ENCODE measurements at regions not wholly inside any gene's neighbourhood (a gene's known extent, or its start where the extent isn't known, plus 50 kb on each side); places are given as distances from the start of the nearest gene placed in this dataset.
A peak's percentile ranks its signal among the peaks of the same experiment; 100 is the strongest.
"Not testable (repeated sequence)": the region's sequence is repeated elsewhere in the genome, so short reads cannot be mapped to it uniquely, and the experiment has no call there.

DNA sequence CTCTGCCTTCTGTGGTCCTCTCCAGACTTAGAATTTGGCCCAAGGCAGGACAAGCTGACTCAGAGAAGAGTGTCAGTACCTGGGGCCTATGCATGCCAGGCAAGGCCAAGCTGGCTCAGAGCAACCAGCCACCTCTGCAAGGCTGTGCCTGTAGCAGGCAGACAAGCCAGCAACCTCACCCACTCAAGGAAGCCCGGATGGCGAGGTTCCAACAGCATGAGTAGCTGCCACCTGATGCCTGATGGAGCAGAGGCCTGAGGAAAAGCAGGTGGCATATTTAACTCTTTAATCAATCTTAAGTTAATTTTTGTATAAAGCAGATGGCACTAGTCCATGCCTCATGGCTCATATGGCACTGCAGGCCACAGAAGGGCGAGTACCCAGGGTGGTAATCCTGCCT is 3595.8 kb upstream of the OR11H1 start:
- intact Hi-C loops (cut with DNase I): not testable (repeated sequence)
- DNase-seq: peak in 5 of 10 donors; percentile 7 to 81 (median 34)

- intact Hi-C loops (cut with DNase I); DNase-seq: not testable (repeated sequence)
These were observed 3559.9 kb upstream of the OR11H1 start for GRCh38 chr22:11967915-11968616.

DNA sequence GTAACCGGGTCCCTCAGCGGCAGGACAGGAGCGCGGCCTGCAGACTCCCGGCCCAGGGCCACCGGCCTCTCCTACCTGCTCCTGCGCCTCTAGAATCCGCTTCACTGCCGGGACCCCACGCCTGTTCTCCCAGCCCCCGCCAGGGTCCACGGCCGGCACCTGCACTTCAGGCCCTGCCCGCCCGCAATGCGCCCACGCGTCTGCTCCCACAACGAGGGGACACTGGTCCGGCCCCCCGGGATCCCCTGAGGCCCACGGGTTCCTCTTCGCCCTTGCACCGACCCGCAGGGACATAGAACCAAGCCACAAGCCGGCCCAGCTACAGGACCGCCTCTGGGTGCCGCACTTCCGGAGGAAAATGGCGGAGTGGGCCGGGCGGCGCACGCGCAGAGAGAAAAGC is 3554.1 kb upstream of the OR11H1 start:
- DNase-seq; intact Hi-C loops (cut with DNase I): not testable (repeated sequence)
